A673 (cell line): ENCODE measurements at regions not wholly inside any gene's neighbourhood (a gene's known extent, or its start where the extent isn't known, plus 50 kb on each side); places are given as distances from the start of the nearest gene placed in this dataset.

Experiments used
- CTCF ChIP-seq: fragments of 300-800, 200-600 bp; sonication (generic); conservative IDR thresholded peaks from 2 replicates; pipeline ENCODE4 v1.5.1; 2017; ENCODE audit warnings: low read depth, mild to moderate bottlenecking, antibody characterized with exemption, low read length, moderate library complexity, mixed read lengths
- EZH2 ChIP-seq: fragments of 200-600 bp; sonication (generic); IDR thresholded peaks from 2 replicates; pipeline ENCODE4 v1.6.1; 2017; ENCODE audit warnings: borderline replicate concordance, low read depth, mild to moderate bottlenecking, mixed read lengths, antibody characterized with exemption, low read length; ENCODE audit not compliant: poor library complexity, severe bottlenecking

DNA sequence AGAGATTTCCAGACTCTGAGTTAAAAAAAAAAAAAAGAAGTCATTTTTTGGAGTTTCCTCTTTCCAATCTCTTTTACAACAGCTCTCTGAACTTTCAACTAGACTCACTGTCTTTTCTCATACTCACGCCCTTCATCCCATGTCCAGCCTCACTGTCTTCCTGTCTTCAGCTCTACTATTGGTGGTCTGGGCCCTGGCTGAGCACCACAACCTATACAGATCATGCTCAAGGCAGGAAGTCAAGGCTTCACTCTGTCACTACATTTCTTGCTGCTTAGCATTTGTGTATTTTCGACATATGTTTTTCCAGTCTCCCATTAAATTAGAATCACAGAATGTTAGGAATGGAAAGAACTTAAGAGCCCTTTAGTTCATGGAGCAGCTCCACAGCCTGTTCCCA, 106.4 kb upstream of the PPP2R5A start:
- TF ChIP-seq EZH2 (no peak), CTCF (no peak)
